SK-N-SH (cell line): ENCODE measurements at regions not wholly inside any gene's neighbourhood (a gene's known extent, or its start where the extent isn't known, plus 50 kb on each side); places are given as distances from the start of the nearest gene placed in this dataset.

ENCODE experiments used
- CTCF ChIA-PET: fragments of 300-600, 350-600 bp; formaldehyde crosslinking; extraction: SDS; loops from one replicate; lab custom pipeline; 2021; lab: Yijun Ruan, JAX
- POLR2A ChIA-PET: fragments of 350-600 bp; sonication (Branson Sonifier 250); formaldehyde crosslinking; extraction: SDS; loops from one replicate; lab custom pipeline; 2020; ENCODE audit warnings: antibody characterized with exemption, inconsistent platforms; lab: Yijun Ruan, JAX
- DNase-seq: peaks from one replicate; pipeline ENCODE4 v3.0.0; 2012
- H2AFZ ChIP-seq: fragments of 200-600 bp; sonication (generic); 2 replicates; pipeline ENCODE4 v1.8.1; 2016; ENCODE audit warnings: antibody characterized with exemption, mild to moderate bottlenecking, low read depth
- H3F3A ChIP-seq: fragments of 200-600 bp; sonication (generic); replicated peaks from 2 replicates; pipeline ENCODE3; 2016; ENCODE audit warnings: antibody characterized with exemption, mild to moderate bottlenecking; ENCODE audit not compliant: insufficient read depth
- H3K27ac ChIP-seq, 2 experiments: fragments of 200-500 bp in 1 of 2; fragments of 200-600 bp in 1 of 2; sonication (Bioruptor generic) in 1 of 2; sonication (generic), shearing (Covaris generic) in 1 of 2; 2 replicates each; pipeline versions ENCODE4 v1.5.1 to v1.6.1; 2014 to 2016; ENCODE audit warnings: low read depth in 2 of 2, inconsistent platforms in 1 of 2, low read length in 1 of 2, mild to moderate bottlenecking in 1 of 2, mixed read lengths in 1 of 2
- H3K27me3 ChIP-seq: fragments of 200-600 bp; sonication (generic), shearing (Covaris generic); 2 replicates; pipeline ENCODE4 v1.6.1; 2016; ENCODE audit warnings: mixed run types; ENCODE audit not compliant: insufficient read depth
- H3K36me3 ChIP-seq, 2 experiments: fragments of 200-500 bp in 1 of 2; fragments of 200-600 bp in 1 of 2; sonication (Bioruptor generic) in 1 of 2; sonication (generic) in 1 of 2; replicated peaks in 1 of 2; 2 replicates each; pipeline versions ENCODE3 to v1.5.1; 2014 to 2016; ENCODE audit warnings: low read length in 1 of 2, mild to moderate bottlenecking in 1 of 2; ENCODE audit not compliant: insufficient read depth in 2 of 2, control insufficient read depth in 1 of 2
- H3K4me1 ChIP-seq, 2 experiments: fragments of 200-500 bp in 1 of 2; fragments of 200-600 bp in 1 of 2; sonication (Bioruptor generic) in 1 of 2; sonication (generic), shearing (Covaris generic) in 1 of 2; 2 replicates each; pipeline versions ENCODE4 v1.5.1 to v1.6.1; 2014 to 2016; ENCODE audit warnings: low read depth in 1 of 2, low read length in 1 of 2, mixed run types in 1 of 2; ENCODE audit not compliant: insufficient read depth in 2 of 2, control insufficient read depth in 1 of 2
- H3K4me2 ChIP-seq: fragments of 200-600 bp; sonication (generic), shearing (Covaris generic); 2 replicates; pipeline ENCODE4 v1.6.1; 2017; ENCODE audit warnings: mixed run types
- H3K4me3 ChIP-seq, 2 experiments: fragments of 200-500 bp in 1 of 2; fragments of 200-600 bp in 1 of 2; sonication (Bioruptor generic) in 1 of 2; sonication (generic), shearing (Covaris generic) in 1 of 2; 2 replicates each; pipeline versions ENCODE4 v1.5.1 to v1.8.1; 2014 to 2016; ENCODE audit warnings: low read depth in 2 of 2, inconsistent platforms in 1 of 2, low read length in 1 of 2, mild to moderate bottlenecking in 1 of 2, mixed read lengths in 1 of 2, moderate library complexity in 1 of 2
- H3K79me2 ChIP-seq: fragments of 200-600 bp; sonication (generic); 2 replicates; pipeline ENCODE4 v1.8.1; 2017; ENCODE audit warnings: mild to moderate bottlenecking; ENCODE audit not compliant: insufficient read depth
- H3K9ac ChIP-seq: fragments of 200-600 bp; sonication (generic); 2 replicates; pipeline ENCODE4 v1.6.1; 2017; ENCODE audit warnings: mixed run types
- H3K9me2 ChIP-seq: fragments of 200-600 bp; sonication (generic); 2 replicates; pipeline ENCODE4 v1.6.1; 2017; ENCODE audit warnings: mixed run types
- H3K9me3 ChIP-seq: fragments of 200-600 bp; sonication (generic); 2 replicates; pipeline ENCODE4 v1.6.1; 2017; ENCODE audit warnings: mixed run types, mild to moderate bottlenecking, moderate library complexity
- H4K20me1 ChIP-seq: fragments of 200-600 bp; sonication (generic); 2 replicates; pipeline ENCODE4 v1.6.1; 2017; ENCODE audit warnings: mild to moderate bottlenecking, mixed run types; ENCODE audit not compliant: insufficient read depth
- CHD2 ChIP-seq: fragments of 150-350 bp; IDR thresholded peaks from 2 replicates; pipeline ENCODE4 v1.6.1; 2018; ENCODE audit warnings: low read length; ENCODE audit not compliant: partially characterized antibody
- EP300 ChIP-seq, 2 experiments: IDR thresholded peaks; 2 replicates each; pipeline versions ENCODE4 v1.4.0 to v1.6.1; 2012; ENCODE audit warnings: borderline replicate concordance in 1 of 2, low read depth in 1 of 2, low read length in 1 of 2
- FOXJ3 ChIP-seq: sonication (generic); formaldehyde crosslinking; IDR thresholded peaks from 2 replicates; pipeline ENCODE4 v1.5.1; 2020; ENCODE audit warnings: mild to moderate bottlenecking, missing genetic modification reagents
- FOXM1 ChIP-seq: IDR thresholded peaks from 2 replicates; pipeline ENCODE4 v1.4.0; 2012; ENCODE audit warnings: low read depth, mild to moderate bottlenecking
- GABPA ChIP-seq: IDR thresholded peaks from 2 replicates; pipeline ENCODE4 v1.4.0; 2012; ENCODE audit warnings: low read depth, mild to moderate bottlenecking
- GATA2 ChIP-seq: sonication (generic); formaldehyde crosslinking; IDR thresholded peaks from 2 replicates; pipeline ENCODE4 v1.5.0; 2020; ENCODE audit warnings: mild to moderate bottlenecking, missing genetic modification reagents
- MAX ChIP-seq: IDR thresholded peaks from 2 replicates; pipeline ENCODE4 v1.4.0; 2012; ENCODE audit warnings: low read depth
- MEF2A ChIP-seq: IDR thresholded peaks from 2 replicates; pipeline ENCODE4 v1.4.0; 2012; ENCODE audit warnings: low read depth, borderline replicate concordance
- NFIC ChIP-seq: IDR thresholded peaks from 2 replicates; pipeline ENCODE4 v1.4.0; 2012; ENCODE audit warnings: borderline replicate concordance
- NRF1 ChIP-seq: IDR thresholded peaks from 2 replicates; pipeline ENCODE4 v1.6.1; 2012; ENCODE audit warnings: low read depth, mild to moderate bottlenecking, low read length
- PBX3 ChIP-seq: IDR thresholded peaks from 2 replicates; pipeline ENCODE4; 2012
- POLR2AphosphoS5 ChIP-seq: IDR thresholded peaks from 2 replicates; pipeline ENCODE4 v1.6.1; 2012; ENCODE audit warnings: low read depth, low read length
- RAD21 ChIP-seq: IDR thresholded peaks from 2 replicates; pipeline ENCODE4 v1.6.1; 2012; ENCODE audit warnings: mild to moderate bottlenecking, low read length
- RCOR1 ChIP-seq: fragments of 150-350 bp; IDR thresholded peaks from 2 replicates; pipeline ENCODE4 v1.6.1; 2017; ENCODE audit warnings: antibody characterized with exemption, low read length
- SIN3A ChIP-seq: IDR thresholded peaks from 2 replicates; pipeline ENCODE4 v1.6.1; 2012; ENCODE audit warnings: low read depth, mild to moderate bottlenecking, low read length, moderate library complexity, borderline replicate concordance
- TCF12 ChIP-seq: IDR thresholded peaks from 2 replicates; pipeline ENCODE4 v1.4.0; 2012
- TEAD4 ChIP-seq: IDR thresholded peaks from 2 replicates; pipeline ENCODE4 v1.4.0; 2012; ENCODE audit warnings: mild to moderate bottlenecking, borderline replicate concordance; ENCODE audit not compliant: insufficient read depth
- YY1 ChIP-seq: IDR thresholded peaks from 2 replicates; pipeline ENCODE4 v1.4.0; 2012; ENCODE audit warnings: low read depth, mild to moderate bottlenecking
- ZBTB33 ChIP-seq: IDR thresholded peaks from 2 replicates; pipeline ENCODE4 v1.4.0; 2012; ENCODE audit warnings: low read depth, borderline replicate concordance
- WGBS: methylation state at CpG from one replicate; pipeline ENCODE4 v1.1.6; 2017; ENCODE audit warnings: low lambda C conversion rate; 5-methylcytosine and 5-hydroxymethylcytosine counted together

- ChIA-PET CTCF (interaction anchor here (1.2 to 1.3 kb wide), 2 partner anchors 29 to 48 kb away, joined by 3 to 8 read pairs; no protein-coding TSS in a partner anchor), POLR2A (no interaction called here)
- Histone ChIP-seq H3K9me3 (no peaks in the 10 kb centered on the region), H3K9me2 (no peaks in the 10 kb centered on the region), H2AFZ (no peak overlapping the region), H4K20me1 (no peaks in the 10 kb centered on the region), H3K4me1 (no peaks in the 10 kb centered on the region; a peak in 1 of 4 replicates), H3K36me3 (no peaks in the 10 kb centered on the region), H3K27ac (no peak overlapping the region), H3K9ac (no peak overlapping the region), H3F3A (no peaks in the 10 kb centered on the region), H3K79me2 (no peaks in the 10 kb centered on the region), H3K4me3 (no peak overlapping the region), H3K4me2 (no peak overlapping the region), H3K27me3 (no peaks in the 10 kb centered on the region)
- no peak for DNase-seq
- 19% methylated on average over 3 of the region's 3 CpGs for WGBS
- TF ChIP-seq POLR2AphosphoS5 (no peak), YY1 (no peak), GABPA (no peak), SIN3A (no peak), ZBTB33 (no peak), NFIC (no peak), RCOR1 (no peak), RAD21 (no peak), MEF2A (no peak), TEAD4 (no peak), EP300 (IDR thresholded peaks at IDR 0.05; ENCODE audit: borderline replicate concordance in 1 of 2, low read depth in 1 of 2, low read length in 1 of 2) (no peak), PBX3 (no peak), CHD2 (no peak), MAX (no peak), GATA2 (no peak), NRF1 (no peak), FOXJ3 (CRISPR knock-in tag) (no peak), FOXM1 (no peak), TCF12 (no peak)
Measured at GRCh38 chr6:109235481-109236038, 140.3 kb downstream of the CEP57L1 start.
